HG03469 (cell line): ENCODE measurements at regions not wholly inside any gene's neighbourhood (a gene's known extent, or its start where the extent isn't known, plus 50 kb on each side); places are given as distances from the start of the nearest gene placed in this dataset.

Experiments
- ATAC-seq: cut with Tn5 transposase; IDR thresholded peaks from one replicate; pipeline ENCODE4 v1.9.1; 2021; ENCODE audit warnings: mild to moderate bottlenecking, moderate library complexity, moderate number of reproducible peaks; ENCODE audit not compliant: unreplicated experiment

DNA sequence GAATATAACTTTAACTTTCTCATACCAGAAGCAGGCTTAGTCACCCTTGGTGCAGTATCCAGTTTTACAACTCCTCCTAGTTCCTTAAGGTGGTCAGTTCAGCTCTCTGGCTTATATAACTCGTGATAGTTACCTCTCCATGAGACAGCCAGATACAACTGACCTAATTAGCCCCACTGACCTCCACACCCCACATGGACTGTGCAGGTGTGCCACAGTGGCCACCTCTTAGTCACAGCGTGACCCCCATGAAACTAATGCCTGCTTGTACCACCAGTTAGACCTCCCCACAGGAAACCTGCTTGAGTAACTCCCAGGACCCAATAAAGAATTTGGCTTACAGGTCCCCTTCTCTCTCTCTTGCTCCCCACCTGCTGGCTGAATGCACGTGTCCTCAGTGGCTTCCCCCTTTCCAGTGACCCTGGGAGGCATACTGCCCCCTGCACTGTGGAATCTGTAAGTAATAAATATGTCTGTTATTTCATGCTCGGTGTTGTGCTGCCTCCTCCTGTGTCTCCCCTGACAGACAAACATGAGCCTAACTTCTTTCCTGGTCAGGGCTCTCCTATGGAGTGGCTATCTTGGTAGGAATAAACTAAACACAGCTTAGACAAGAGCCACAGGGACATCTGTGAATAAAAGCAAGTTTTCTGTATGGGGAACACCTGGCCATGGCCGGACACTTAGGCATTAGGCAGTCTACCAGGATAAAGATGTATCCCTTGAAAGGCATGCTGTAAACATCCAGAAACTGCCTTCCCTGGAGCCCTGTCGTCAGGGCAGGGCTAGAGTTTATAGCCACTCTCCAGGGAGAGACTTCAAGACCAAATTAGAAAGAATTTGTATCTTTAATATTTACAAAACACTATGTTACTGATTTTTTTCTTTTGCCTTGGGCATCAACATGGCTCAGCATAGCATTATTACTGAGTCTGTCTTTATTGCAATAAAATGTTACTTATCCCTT lies 209.7 kb upstream of the BOD1L1 start:
- no peak for ATAC-seq

DNA sequence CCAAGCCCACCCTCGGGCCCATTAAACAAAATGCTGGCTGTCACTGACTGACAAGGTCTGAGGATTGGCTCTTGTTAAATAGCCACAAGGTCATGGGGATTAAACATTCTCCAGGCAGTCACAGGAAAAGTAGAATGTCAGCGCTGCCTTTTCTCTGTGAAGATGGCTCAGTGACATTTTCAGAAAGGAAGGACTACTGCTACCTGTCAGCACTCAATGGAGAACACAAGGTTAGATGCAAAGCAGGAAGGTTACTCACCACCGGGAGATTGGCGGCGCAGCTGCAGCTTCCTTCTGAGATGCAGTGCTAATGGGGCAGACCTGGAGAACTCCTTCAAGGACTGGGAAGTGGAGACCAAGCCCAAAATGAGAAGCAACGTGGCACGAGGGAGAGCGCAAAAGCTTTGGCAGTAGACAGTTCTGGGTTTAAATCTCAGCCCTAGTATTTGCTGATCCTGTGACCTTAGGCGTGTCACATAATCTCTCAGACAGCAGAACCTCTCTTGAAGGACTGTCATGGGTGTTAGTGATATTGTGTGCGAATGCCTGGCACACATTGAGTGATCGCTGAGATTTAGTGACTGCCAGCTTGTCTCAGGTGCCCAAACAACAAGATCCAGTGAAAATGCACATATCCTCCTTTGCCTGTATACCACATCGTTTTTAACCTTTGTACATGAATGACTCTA lies 213.1 kb upstream of the BOD1L1 start:
- ATAC-seq: no peak

DNA sequence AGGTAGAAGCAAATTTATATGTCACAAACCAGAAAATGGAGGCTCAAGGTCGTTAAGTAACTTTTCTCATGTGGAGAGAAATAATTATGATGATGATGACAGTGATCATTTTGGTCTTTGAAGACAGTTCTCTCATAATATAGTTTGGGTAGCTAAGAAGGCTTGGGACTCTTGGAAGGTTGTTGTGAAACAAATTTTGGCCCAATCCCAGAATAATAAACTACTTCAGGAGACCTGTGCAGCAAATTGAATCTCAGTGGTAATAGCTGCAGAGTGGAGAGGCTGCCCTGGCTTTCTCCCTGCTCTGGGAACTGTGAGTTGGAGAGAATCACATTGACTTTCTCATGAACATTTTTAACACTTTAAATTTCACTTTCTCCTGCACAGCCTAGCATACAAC lies 217.2 kb upstream of the BOD1L1 start:
- no peak for ATAC-seq

DNA sequence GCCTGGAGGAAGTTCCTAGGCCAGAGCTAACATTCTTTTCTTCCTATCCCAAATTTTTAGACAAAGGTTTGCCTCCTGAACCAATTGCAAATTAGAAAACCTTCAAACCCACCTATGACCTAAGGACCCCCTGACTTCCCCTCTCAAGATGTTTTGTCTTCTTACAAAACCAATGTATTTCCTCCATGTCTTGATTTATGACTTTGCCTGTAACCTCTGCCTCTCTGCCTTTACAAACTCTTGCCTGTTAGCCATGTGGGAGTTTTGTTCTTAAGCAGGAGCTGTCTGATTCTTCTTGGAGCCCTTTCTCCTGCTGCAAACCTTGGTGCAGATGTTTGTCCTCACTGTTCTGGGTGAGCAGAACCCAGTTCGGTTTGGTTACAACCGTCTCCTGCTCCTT lies 222.3 kb upstream of the BOD1L1 start:
- no peak for ATAC-seq

DNA sequence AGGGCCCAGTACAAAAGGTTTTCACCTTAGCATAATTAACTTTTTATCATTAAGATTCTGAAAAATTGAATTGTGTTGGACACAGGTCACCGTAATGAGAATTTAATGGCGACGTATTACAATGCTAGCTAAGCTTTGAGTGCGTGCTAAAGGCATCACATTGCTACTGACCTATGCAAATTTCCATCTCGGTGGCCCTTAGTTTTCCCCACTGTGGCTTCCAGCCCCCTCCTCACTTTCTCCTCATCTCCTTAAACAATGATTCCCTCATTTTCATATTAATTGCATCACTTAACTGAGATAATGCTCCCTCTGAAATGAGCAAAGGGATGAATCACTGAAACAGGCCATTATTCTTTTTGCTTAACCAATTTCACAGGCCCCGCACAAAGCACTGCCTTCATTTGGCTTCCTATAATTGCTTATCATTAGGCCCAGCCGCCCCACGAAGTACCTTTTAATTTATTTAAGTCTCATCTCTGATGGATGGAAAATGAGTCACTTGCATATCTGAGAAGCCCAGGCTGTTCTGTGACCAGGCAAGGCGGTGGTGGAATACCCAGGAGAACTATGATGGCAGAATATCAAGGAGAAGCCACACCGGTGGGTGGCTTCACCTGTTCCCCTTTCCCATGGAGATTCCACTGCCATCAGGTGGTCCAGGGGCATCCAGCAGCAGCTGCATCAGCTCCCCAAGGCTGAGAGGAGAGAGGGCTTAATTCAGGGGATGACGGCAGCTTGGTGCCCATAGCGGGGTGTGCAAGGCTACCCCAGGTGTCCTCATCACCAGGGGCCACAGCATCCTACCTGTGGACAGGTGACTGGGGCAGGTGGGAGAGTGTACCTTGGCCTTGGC lies 223.8 kb upstream of the BOD1L1 start:
- ATAC-seq: no peak

DNA sequence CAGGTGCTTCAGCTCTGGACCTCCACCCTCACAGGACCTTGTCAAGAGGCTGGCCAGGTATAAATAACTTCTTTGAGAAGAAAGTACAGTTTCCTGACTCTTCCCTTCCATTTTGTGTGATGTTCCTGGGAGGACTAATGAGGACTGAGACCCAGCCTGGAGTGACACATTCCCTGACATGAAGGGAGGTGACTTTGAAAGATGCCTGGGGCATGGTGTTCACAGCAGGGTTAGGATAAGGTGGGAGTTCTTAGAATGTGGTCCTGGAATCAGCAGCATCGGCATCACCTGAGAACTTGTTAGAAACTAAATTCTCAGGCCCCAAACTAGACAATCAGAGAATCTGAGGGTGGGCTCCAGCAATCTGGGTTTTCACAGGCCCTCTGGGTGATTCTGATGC lies 224.9 kb upstream of the BOD1L1 start:
- ATAC-seq: no peak

DNA sequence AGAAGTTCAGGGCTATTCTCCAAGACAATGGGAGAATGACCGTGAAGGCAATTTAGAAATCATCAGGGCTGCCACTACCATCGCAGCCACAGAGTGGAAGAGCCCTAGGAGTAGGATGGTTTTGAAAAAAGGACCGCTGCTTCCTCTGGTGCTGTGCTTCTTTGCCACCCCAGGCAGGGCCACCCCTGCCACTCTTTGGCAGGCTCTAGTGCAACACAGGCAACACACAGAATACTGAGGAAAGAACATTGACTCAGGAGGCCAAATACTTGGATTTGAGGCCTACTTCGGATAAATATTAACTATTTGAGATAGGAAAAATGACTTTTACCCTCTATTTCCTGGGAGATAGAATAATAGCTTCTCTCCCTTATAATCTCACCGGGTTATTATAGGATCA lies 228.9 kb upstream of the BOD1L1 start:
- ATAC-seq: no peak

DNA sequence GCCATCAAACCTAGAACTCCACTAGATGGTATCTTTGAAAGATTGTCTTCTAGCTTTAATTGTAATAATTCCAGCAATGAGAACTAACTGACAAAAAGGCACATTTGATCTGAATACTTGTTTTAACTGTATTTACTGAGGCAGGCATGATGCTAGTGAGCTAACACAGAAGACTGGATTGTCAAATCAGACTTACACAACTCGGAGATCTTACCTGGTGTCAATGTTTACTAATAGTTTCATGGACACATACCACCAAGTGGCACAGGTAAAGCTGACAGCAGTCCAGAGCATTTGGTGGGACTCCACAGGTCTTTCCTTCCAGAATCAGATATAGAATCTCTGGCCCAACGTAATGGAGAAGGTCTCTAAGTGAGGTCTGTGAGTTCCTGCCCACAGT lies 229.9 kb upstream of the BOD1L1 start:
- ATAC-seq: no peak

DNA sequence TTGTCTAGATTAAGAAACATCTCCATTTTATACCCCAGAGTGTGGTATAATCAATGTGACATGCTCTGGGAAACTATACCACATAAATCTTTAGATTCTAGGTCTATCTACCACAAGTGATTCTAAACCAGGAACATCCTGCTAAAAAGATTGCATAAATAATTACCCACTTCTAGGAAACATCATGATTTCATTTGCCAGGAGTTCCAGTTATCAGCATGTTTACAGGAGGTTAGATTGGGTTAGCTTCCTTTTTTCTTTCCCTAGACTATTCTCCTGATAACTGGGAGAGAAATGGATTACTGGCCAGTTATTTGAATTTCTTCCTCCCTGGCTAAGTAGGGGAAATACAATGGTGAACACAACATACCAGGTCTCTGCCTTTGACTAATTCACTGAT lies 230.3 kb upstream of the BOD1L1 start:
- no peak for ATAC-seq

DNA sequence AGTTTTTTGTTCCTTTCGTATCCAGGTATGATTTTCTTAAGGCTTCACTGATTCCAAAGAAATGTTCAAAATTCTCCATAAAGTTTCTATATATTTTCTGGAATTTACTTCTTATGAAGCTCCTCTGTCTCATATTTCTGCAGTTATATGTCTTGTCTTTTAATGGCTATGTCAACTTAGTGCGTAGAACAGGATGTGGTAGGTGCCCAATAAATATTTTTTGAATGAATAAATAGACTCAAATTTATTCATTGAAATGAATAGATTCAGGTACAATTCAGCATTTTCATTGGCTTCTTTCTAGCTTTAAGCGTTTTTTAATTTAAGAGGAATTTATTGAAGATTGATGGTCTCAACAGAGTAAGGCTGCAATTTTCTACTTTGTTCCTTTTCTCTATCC lies 231.9 kb upstream of the BOD1L1 start:
- no peak for ATAC-seq

DNA sequence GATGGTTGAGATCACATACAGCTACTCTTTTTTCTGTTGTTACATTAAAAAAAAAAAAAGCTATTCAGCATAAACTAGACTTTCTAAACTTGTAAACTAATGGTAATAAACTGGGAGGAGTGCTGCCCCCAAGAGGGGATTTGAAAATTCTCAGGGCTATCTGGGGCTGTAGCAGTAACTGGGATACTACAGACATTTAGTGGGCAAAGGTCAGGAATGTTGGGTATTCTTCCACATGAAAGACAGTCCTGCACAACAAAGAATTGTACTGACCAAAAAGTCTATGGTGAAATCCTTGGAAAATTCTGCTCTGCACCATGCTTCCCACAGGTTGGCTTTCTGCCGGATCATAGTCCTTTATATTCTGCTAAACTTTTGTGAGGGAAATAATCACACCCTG lies 232.6 kb upstream of the BOD1L1 start:
- ATAC-seq: no peak

DNA sequence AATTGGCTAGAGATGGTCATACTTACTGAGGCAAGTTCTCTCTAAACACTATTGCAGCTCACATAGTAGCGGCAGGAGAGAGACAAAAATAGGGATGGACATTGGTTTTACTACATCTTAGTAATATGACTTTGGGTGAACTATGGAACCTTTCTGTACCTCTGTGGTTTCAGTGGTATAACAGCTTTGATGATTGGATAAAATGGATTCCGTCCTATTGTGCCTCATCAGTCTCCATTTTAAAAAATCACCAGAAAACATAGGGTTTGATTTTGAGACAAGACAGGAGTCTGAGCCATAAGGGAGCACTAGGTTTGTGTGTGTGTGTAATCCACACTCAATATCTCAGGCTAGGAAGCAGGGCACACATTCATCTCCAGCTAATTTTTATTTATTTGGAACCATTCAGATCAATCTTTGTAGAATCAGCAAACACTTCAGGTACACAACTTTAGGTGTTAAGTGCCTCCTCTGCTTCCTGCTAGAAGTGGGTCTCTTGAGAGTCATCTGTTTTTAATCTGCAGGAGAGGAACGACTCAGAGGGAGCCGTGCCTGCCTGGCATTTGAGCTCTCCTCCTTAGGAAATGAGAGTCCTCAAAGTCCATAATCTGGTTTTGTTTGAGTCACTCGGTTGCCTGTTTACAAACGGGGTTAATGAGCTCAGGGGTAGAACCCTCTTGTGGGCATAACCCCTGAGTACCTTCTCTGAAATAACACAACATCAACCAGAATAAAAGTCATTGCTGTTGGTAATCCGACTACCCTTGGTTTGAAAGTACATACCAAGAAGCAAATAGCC lies 238.5 kb upstream of the BOD1L1 start:
- ATAC-seq: no peak

DNA sequence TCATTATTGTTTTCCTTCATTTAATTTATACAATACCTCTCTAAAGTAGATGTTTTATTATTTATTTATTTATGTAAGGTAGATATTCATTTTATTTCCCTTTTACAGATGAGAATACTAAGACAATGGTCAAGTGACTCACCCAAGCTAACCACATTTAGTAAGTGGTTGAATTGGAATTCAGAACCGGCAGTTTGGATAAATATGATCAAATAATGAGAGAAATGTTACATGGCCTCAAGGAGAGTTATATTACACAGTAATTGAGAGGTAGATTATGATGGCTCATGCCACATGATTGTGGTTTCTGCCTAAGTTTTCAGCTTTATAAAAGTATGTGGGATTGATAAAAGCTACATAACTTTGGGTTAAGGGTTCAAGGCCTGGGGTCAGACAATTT lies 239.4 kb upstream of the BOD1L1 start:
- no peak for ATAC-seq

DNA sequence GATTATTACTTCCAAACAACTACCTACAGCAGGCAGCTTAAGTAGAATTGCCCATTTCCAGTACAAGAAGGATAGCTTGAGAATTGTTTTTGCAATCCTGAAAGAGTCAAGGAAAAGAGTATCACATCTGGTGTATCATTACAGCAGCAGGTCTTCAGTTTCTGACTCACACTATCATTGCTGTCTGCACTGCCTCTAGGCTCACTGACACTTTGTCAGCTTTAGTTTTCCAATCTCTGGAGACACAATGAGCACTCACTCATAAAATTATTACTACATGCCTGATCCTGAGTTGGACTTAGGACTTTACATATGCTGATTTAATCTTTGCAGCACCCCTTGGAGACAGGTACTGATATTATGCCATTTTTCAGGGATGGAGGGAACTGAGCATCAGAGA lies 244.6 kb upstream of the BOD1L1 start:
- ATAC-seq: no peak

DNA sequence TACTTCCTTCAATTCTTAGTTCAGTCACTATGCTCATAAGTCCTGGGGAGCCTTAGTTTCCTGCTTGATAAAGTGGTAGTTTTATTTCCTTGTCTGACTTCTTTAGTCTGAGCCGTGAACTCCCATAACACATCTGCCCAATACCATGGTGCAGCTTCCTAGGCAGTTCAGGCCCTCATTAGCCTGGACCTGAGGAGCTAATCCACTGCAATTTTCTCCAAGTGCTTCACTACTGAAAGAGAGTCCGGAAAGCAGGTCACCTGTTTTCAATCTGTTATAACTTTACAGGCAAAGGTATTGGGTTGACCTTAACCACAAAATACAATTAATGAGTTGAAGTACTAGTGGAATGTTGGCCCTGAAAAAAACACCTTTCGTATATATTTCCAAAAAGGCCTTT lies 245.4 kb upstream of the BOD1L1 start:
- ATAC-seq: no peak

DNA sequence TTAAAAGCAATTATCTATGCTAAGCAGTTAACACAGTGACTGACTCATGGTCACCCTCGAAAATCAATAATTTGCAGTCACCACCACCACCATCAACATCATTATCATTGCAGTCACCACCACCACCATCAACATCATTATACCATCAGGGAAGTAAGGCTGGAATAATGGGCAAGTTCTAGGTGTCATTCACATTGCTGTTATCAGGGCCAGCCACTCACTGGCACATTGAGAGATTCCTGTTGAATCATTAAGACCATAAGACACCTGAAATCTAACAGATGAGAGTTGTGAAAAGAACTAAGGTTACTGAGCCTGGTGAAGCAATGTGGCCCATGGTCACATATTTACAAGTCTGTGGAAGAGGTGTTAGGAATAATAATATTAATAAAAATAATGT lies 247.7 kb upstream of the BOD1L1 start:
- no peak for ATAC-seq

DNA sequence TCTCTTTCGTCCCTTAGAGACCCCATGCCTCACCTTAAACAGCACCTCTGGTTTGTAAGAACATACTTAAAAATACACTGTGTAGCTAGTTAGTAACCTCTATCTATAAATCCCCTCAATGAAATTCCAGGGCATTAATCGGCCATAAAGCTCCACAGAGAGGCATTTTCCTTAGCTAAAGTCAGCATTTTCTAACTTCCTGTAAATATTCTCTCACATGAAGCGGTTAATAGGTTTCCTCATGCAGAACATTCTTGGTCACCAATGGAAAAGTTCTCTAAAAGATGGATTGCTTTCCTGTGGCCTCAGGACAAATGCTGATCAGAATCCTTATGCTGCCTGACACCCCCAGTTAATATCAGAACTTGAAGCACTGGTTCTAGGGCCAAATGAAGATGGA lies 248.6 kb upstream of the BOD1L1 start:
- no peak for ATAC-seq

DNA sequence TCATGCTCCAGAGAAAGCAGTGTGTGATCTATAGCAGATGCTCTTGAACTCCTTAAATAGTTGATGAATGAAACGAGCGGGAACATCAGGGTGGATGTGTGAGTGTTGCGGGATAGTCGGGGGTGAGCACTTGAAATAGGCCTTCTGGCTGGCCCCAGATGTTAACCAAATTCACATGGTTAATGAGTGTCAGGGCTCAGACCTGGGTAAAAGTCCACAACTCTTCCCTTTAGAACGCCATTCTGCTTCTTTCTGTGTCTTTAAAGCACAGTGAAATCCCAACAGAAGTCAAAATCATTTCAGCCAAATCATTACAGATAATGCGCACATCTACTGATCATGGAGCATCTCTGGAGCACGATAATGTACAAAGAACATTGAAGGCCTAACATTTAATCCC lies 249.4 kb upstream of the BOD1L1 start:
- no peak for ATAC-seq

DNA sequence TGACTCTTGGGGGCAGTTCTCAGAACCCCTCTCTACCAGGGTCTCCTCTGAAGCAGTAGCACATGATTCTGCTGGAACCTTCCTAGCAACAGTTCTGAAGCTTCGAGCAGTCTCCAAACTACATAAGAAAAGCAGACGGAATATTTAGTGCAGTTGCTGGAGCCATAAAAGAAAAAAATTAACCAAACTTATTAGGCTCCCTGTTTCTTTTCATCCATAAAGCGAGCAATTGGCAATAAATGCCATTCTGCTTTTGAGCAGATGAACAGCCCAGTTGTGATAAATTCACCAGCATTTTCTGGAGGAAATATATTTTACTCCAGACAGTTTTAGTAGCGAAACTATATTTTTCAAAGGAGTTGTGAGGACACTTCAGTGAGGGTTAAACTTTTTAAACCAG lies 250.1 kb upstream of the BOD1L1 start:
- ATAC-seq: no peak

DNA sequence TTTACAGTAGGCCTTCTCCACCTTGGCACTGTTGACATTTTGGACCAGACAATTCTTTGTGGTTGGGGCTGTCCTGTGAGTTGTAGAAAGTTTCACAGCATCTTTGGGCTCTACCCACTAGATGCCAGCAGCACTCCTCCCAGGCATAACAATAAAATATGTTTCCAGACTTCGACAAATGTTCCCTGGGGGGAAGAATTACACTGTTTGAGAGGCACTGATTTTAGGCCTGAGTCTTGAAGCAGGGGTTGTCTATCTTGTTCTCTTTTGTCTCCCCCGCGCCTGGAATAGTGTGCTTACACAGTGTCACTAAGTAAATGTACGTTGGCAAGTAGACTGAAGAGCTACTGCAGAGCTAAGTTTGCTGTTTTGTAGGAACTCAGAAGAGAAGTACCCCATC lies 254.4 kb upstream of the BOD1L1 start:
- ATAC-seq: no peak

DNA sequence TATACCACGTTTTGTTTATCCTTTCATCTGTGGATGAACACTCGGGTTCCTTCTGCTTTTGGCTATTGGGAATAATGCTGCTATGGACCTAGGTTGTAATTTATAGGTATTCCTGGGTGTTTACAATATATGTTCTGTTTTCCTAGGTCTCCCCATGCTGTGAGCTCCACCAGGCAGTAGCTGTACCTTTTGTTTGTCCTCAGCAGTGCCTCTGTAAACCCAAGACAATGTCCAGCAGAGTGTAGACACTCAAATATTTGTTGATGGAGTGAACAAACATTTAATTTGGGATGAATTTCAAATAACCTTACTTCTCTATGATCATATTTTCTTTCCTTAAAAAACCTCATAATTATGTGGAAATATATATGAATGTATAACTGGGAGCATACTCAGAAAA lies 259.5 kb upstream of the BOD1L1 start:
- no peak for ATAC-seq
